ENCODE measurements at regions not wholly inside any gene's neighbourhood (a gene's known extent, or its start where the extent isn't known, plus 50 kb on each side); places are given as distances from the start of the nearest gene placed in this dataset.

GRCh38 chr7:28360739-28361138, 51.6 kb upstream of the CREB5 start:
- DNase-seq, result peak; percentile 34

GRCh38 chr7:28361551-28361950, 50.8 kb upstream of the CREB5 start:
- H3F3A ChIP-seq (replicated peaks; ENCODE audit: insufficient read depth), result peaks cover 3% of the 10 kb centered on the region
- no peak for DNase-seq
- no peaks in the 10 kb centered on the region for H3K36me3 ChIP-seq (replicated peaks in 1 of 2; ENCODE audit: control insufficient read depth in 1 of 2, insufficient read depth in 2 of 2, low read length in 1 of 2)
- no peaks in the 10 kb centered on the region for H3K79me2 ChIP-seq (ENCODE audit: insufficient read depth)
- H2AFZ ChIP-seq (ENCODE audit: low read depth), result no peak overlapping the region
- H3K4me3 ChIP-seq (ENCODE audit: low read depth in 2 of 2, low read length in 1 of 2), result no peak overlapping the region
- WGBS (ENCODE audit: low lambda C conversion rate), result 40% methylated on average over 1 of the region's 1 CpG
- H3K27ac ChIP-seq (ENCODE audit: low read depth in 2 of 2, low read length in 1 of 2), result no peak overlapping the region
- no peak for TF ChIP-seq PBX3 (IDR thresholded peaks at IDR 0.05)
- TF ChIP-seq NFIC (IDR thresholded peaks at IDR 0.05; ENCODE audit: borderline replicate concordance), result no peak
- TF ChIP-seq TCF12 (IDR thresholded peaks at IDR 0.05), result no peak
- TF ChIP-seq GATA2 (CRISPR knock-in tag; IDR thresholded peaks at IDR 0.05), result no peak
- TF ChIP-seq EP300 (IDR thresholded peaks at IDR 0.05; ENCODE audit: borderline replicate concordance in 1 of 2, low read depth in 1 of 2, low read length in 1 of 2), result no peak
- H3K9me3 ChIP-seq, result no peaks in the 10 kb centered on the region
- H4K20me1 ChIP-seq (ENCODE audit: insufficient read depth), result no peaks in the 10 kb centered on the region
- ChIA-PET CTCF (interaction anchor here (0.7 to 6.7 kb wide), 19 partner anchors 10 to 559 kb away, joined by 3 to 69 read pairs (median 7); no protein-coding TSS in a partner anchor), POLR2A (no interaction called here)
- no peaks in the 10 kb centered on the region for H3K27me3 ChIP-seq (ENCODE audit: insufficient read depth)
- H3K9ac ChIP-seq, result no peak overlapping the region
- peaks cover 8 to 11% of the 10 kb centered on the region in 2 experiments; a peak in 3 of 4 replicates for H3K4me1 ChIP-seq (ENCODE audit: control insufficient read depth in 1 of 2, insufficient read depth in 2 of 2, low read depth in 1 of 2, low read length in 1 of 2)
- no peaks in the 10 kb centered on the region for H3K9me2 ChIP-seq
- H3K4me2 ChIP-seq, result no peak overlapping the region

More at GRCh38 chr7:28360739-28361138, 51.6 kb upstream of the CREB5 start:
- Histone ChIP-seq H3K79me2 (ENCODE audit: insufficient read depth) (no peaks in the 10 kb centered on the region), H3K9me3 (no peaks in the 10 kb centered on the region), H3K36me3 (replicated peaks in 1 of 2; ENCODE audit: control insufficient read depth in 1 of 2, insufficient read depth in 2 of 2, low read length in 1 of 2) (no peaks in the 10 kb centered on the region), H3K4me3 (ENCODE audit: low read depth in 2 of 2, low read length in 1 of 2) (no peak overlapping the region), H3F3A (replicated peaks; ENCODE audit: insufficient read depth) (peaks cover 3% of the 10 kb centered on the region), H2AFZ (ENCODE audit: low read depth) (no peak overlapping the region), H3K4me2 (no peak overlapping the region), H3K27me3 (ENCODE audit: insufficient read depth) (no peaks in the 10 kb centered on the region), H3K9ac (no peak overlapping the region), H3K9me2 (no peaks in the 10 kb centered on the region), H3K27ac (ENCODE audit: low read depth in 2 of 2, low read length in 1 of 2) (no peak overlapping the region), H4K20me1 (ENCODE audit: insufficient read depth) (no peaks in the 10 kb centered on the region), H3K4me1 (ENCODE audit: control insufficient read depth in 1 of 2, insufficient read depth in 2 of 2, low read depth in 1 of 2, low read length in 1 of 2) (peaks cover 11 to 14% of the 10 kb centered on the region in 2 experiments)
- TF ChIP-seq RAD21 (IDR thresholded peaks at IDR 0.05; ENCODE audit: low read length) (peak; percentile 66), TAF1 (IDR thresholded peaks at IDR 0.05; ENCODE audit: borderline replicate concordance, low read depth, low read length) (no peak), NFIC (IDR thresholded peaks at IDR 0.05; ENCODE audit: borderline replicate concordance) (no peak), SMC3 (IDR thresholded peaks at IDR 0.05; ENCODE audit: low read depth, low read length) (peak; percentile 19; the same call in 1 of the 2 replicates)
- CTCF ChIA-PET, result interaction anchor here (0.6 to 6.7 kb wide), 14 partner anchors 11 to 560 kb away, joined by 3 to 69 read pairs (median 8); no protein-coding TSS in a partner anchor
- 46% methylated on average over 1 of the region's 1 CpG for WGBS (ENCODE audit: low lambda C conversion rate)
- POLR2A ChIA-PET, result no interaction called here

GRCh38 chr7:28362182-28362581, 50.1 kb upstream of the CREB5 start:
- Histone ChIP-seq H3K4me1 (ENCODE audit: control insufficient read depth in 1 of 2, insufficient read depth in 2 of 2, low read depth in 1 of 2, low read length in 1 of 2) (peaks cover 3 to 9% of the 10 kb centered on the region in 2 experiments; a peak in 2 of 4 replicates), H3K36me3 (replicated peaks in 1 of 2; ENCODE audit: control insufficient read depth in 1 of 2, insufficient read depth in 2 of 2, low read length in 1 of 2) (no peaks in the 10 kb centered on the region), H3K4me3 (ENCODE audit: low read depth in 2 of 2, low read length in 1 of 2) (no peak overlapping the region), H3K9me2 (no peaks in the 10 kb centered on the region), H3K79me2 (ENCODE audit: insufficient read depth) (no peaks in the 10 kb centered on the region), H2AFZ (ENCODE audit: low read depth) (no peak overlapping the region), H4K20me1 (ENCODE audit: insufficient read depth) (no peaks in the 10 kb centered on the region), H3F3A (replicated peaks; ENCODE audit: insufficient read depth) (peaks cover 3% of the 10 kb centered on the region), H3K9me3 (no peaks in the 10 kb centered on the region), H3K4me2 (no peak overlapping the region), H3K27me3 (ENCODE audit: insufficient read depth) (no peaks in the 10 kb centered on the region), H3K9ac (no peak overlapping the region), H3K27ac (ENCODE audit: low read depth in 2 of 2, low read length in 1 of 2) (no peak overlapping the region)
- POLR2A ChIA-PET, result no interaction called here
- CTCF ChIA-PET, result interaction anchor here (0.7 to 6.7 kb wide), 22 partner anchors 9 to 558 kb away, joined by 3 to 69 read pairs (median 4); no protein-coding TSS in a partner anchor
- 92% methylated on average over 1 of the region's 1 CpG for WGBS (ENCODE audit: low lambda C conversion rate)
- no peak for DNase-seq
- TF ChIP-seq GABPA (IDR thresholded peaks at IDR 0.05; ENCODE audit: low read depth) (no peak), CTCF (IDR thresholded peaks at IDR 0.05) (no peak), FOXM1 (IDR thresholded peaks at IDR 0.05; ENCODE audit: low read depth) (no peak), USF2 (IDR thresholded peaks at IDR 0.05; ENCODE audit: borderline replicate concordance, low read depth, low read length) (no peak), YY1 (IDR thresholded peaks at IDR 0.05; ENCODE audit: low read depth) (no peak), RFX5 (IDR thresholded peaks at IDR 0.05; ENCODE audit: low read length) (no peak), TAF1 (IDR thresholded peaks at IDR 0.05; ENCODE audit: borderline replicate concordance, low read depth, low read length) (no peak), RCOR1 (IDR thresholded peaks at IDR 0.05; ENCODE audit: low read length) (no peak), USF1 (IDR thresholded peaks at IDR 0.05; ENCODE audit: borderline replicate concordance, low read depth) (no peak), NRF1 (IDR thresholded peaks at IDR 0.05; ENCODE audit: low read depth, low read length) (no peak), EP300 (IDR thresholded peaks at IDR 0.05; ENCODE audit: borderline replicate concordance in 1 of 2, low read depth in 1 of 2, low read length in 1 of 2) (no peak), FOSL2 (IDR thresholded peaks at IDR 0.05; ENCODE audit: borderline replicate concordance, low read depth) (no peak)

Measured in SK-N-SH (cell line).